SU-DHL-6 (cell line): ENCODE measurements at regions not wholly inside any gene's neighbourhood (a gene's known extent, or its start where the extent isn't known, plus 50 kb on each side); places are given as distances from the start of the nearest gene placed in this dataset.

Experiments used
- H2AFZ ChIP-seq: fragments of 200-600 bp; sonication (generic); 2 replicates; pipeline ENCODE4 v1.6.1; 2014; ENCODE audit warnings: low read depth, mild to moderate bottlenecking, moderate library complexity, mixed read lengths, antibody characterized with exemption, low read length; ENCODE audit not compliant: severe bottlenecking
- H3F3A ChIP-seq: fragments of 200-600 bp; shearing (Covaris generic); 2 replicates; pipeline ENCODE4 v1.6.0; 2016; ENCODE audit warnings: antibody characterized with exemption, mild to moderate bottlenecking; ENCODE audit not compliant: insufficient read depth
- H3K27ac ChIP-seq: fragments of 200-600 bp; sonication (generic); 2 replicates; pipeline ENCODE4 v1.5.1; 2016; ENCODE audit warnings: low read depth, mild to moderate bottlenecking, low read length, moderate library complexity, mixed read lengths
- H3K27me3 ChIP-seq: fragments of 200-600 bp; sonication (generic), shearing (Covaris generic); 2 replicates; pipeline ENCODE4 v1.6.0; 2014; ENCODE audit warnings: mild to moderate bottlenecking, low read length
- H3K36me3 ChIP-seq: fragments of 200-600 bp; sonication (generic); 2 replicates; pipeline ENCODE4 v1.6.1; 2014; ENCODE audit warnings: mild to moderate bottlenecking, low read length, mixed read lengths
- H3K4me2 ChIP-seq: fragments of 300-600, 200-600 bp; shearing (Covaris generic), sonication (generic); 2 replicates; pipeline ENCODE4 v1.6.0; 2014; ENCODE audit warnings: low read length, low read depth, mild to moderate bottlenecking; ENCODE audit not compliant: poor library complexity, severe bottlenecking
- H3K4me3 ChIP-seq: fragments of 200-600 bp; sonication (generic); 2 replicates; pipeline ENCODE4 v1.5.1; 2014; ENCODE audit warnings: antibody characterized with exemption, low read length, mild to moderate bottlenecking, mixed read lengths; ENCODE audit not compliant: insufficient read depth, poor library complexity, severe bottlenecking
- H3K79me2 ChIP-seq: fragments of 200-600 bp; sonication (generic); 2 replicates; pipeline ENCODE4 v1.6.1; 2014; ENCODE audit warnings: mild to moderate bottlenecking, low read length, moderate library complexity; ENCODE audit not compliant: insufficient read depth
- H3K9ac ChIP-seq: fragments of 200-600 bp; sonication (generic); 2 replicates; pipeline ENCODE4 v1.7.0; 2014; ENCODE audit warnings: mild to moderate bottlenecking, low read length
- H3K9me2 ChIP-seq: fragments of 200-600 bp; sonication (generic); replicated peaks from 2 replicates; pipeline ENCODE4 v1.6.1; 2014; ENCODE audit warnings: low read length; ENCODE audit not compliant: insufficient read depth
- H3K9me3 ChIP-seq: fragments of 200-600 bp; sonication (generic); 2 replicates; pipeline ENCODE4 v1.6.1; 2014; ENCODE audit warnings: low read length, mixed read lengths; ENCODE audit not compliant: insufficient read depth
- H4K20me1 ChIP-seq: fragments of 200-600 bp; sonication (generic); 2 replicates; pipeline ENCODE4 v1.6.1; 2014; ENCODE audit warnings: low read depth, mild to moderate bottlenecking, antibody characterized with exemption, low read length, moderate library complexity, mixed read lengths
- CTCF ChIP-seq: fragments of 200-600 bp; sonication (generic); IDR thresholded peaks from one replicate; pipeline ENCODE4 v1.5.1; 2017; ENCODE audit warnings: antibody characterized with exemption, mild to moderate bottlenecking, low read length, moderate library complexity; ENCODE audit not compliant: insufficient read depth, poor library complexity, severe bottlenecking
- EZH2phosphoT487 ChIP-seq: fragments of 200-600 bp; sonication (generic), shearing (Covaris generic); conservative IDR thresholded peaks from 2 replicates; pipeline ENCODE4 v1.6.1; 2018; ENCODE audit warnings: mild to moderate bottlenecking, antibody characterized with exemption, low read length, moderate library complexity, mixed read lengths

DNA sequence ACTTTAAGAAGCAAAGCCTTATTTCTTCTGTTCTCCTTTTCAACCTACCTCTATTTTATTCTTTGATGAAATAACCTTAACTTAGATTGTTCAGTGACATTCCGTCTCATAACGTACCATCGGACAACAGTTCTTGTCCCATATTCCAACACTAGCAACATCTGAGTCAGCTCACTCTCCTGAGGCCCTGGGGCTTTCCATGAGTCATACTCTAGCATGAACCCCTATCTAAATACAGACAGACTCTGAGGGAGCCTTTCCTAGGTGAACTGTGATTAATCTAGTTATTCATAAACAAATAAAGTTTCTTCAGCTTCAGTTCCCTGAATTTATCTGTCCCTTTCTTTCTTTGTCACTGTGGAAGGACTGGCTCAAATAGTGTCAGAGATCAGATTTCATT lies 168.7 kb upstream of the LYZL1 start:
- H3K36me3 ChIP-seq: no peaks in the 10 kb centered on the region
- H4K20me1 ChIP-seq: no peaks in the 10 kb centered on the region
- no peaks in the 10 kb centered on the region for H3K79me2 ChIP-seq
- no peak overlapping the region for H3K27ac ChIP-seq
- no peaks in the 10 kb centered on the region for H3K9me2 ChIP-seq
- no peak overlapping the region for H3K4me2 ChIP-seq
- no peaks in the 10 kb centered on the region for H3F3A ChIP-seq
- H3K9ac ChIP-seq: no peak overlapping the region
- H3K27me3 ChIP-seq: no peaks in the 10 kb centered on the region
- no peak overlapping the region for H3K4me3 ChIP-seq
- H2AFZ ChIP-seq: no peak overlapping the region
- TF ChIP-seq CTCF: no peak
- no peak for TF ChIP-seq EZH2phosphoT487
- peaks cover 9% of the 10 kb centered on the region for H3K9me3 ChIP-seq

GRCh38 chr10:29124864-29125263 lies 164.0 kb upstream of the LYZL1 start:
- no peak overlapping the region for H3K4me2 ChIP-seq
- H3K27ac ChIP-seq: no peak overlapping the region
- H4K20me1 ChIP-seq: no peaks in the 10 kb centered on the region
- no peak overlapping the region for H3K4me3 ChIP-seq
- no peak overlapping the region for H2AFZ ChIP-seq
- no peak for TF ChIP-seq EZH2phosphoT487
- TF ChIP-seq CTCF: no peak
- H3K9me3 ChIP-seq: no peaks in the 10 kb centered on the region
- no peaks in the 10 kb centered on the region for H3K9me2 ChIP-seq
- H3K9ac ChIP-seq: no peak overlapping the region
- no peaks in the 10 kb centered on the region for H3K79me2 ChIP-seq
- H3K27me3 ChIP-seq: no peaks in the 10 kb centered on the region
- no peaks in the 10 kb centered on the region for H3K36me3 ChIP-seq
- no peaks in the 10 kb centered on the region for H3F3A ChIP-seq

GRCh38 chr10:29127037-29127700 lies 161.7 kb upstream of the LYZL1 start:
- Histone ChIP-seq H3K79me2 (no peaks in the 10 kb centered on the region), H3K9me2 (no peaks in the 10 kb centered on the region), H3K27ac (no peak overlapping the region), H3K4me2 (no peak overlapping the region), H3K9me3 (no peaks in the 10 kb centered on the region), H3K9ac (no peak overlapping the region), H3K4me3 (no peak overlapping the region), H3K36me3 (no peaks in the 10 kb centered on the region), H4K20me1 (no peaks in the 10 kb centered on the region), H2AFZ (no peak overlapping the region), H3K27me3 (no peaks in the 10 kb centered on the region), H3F3A (no peaks in the 10 kb centered on the region)
- TF ChIP-seq CTCF: no peak
- no peak for TF ChIP-seq EZH2phosphoT487
